ENCODE measurements at regions not wholly inside any gene's neighbourhood (a gene's known extent, or its start where the extent isn't known, plus 50 kb on each side); places are given as distances from the start of the nearest gene placed in this dataset.

GRCh38 chr15:93458597-93458996, 369.6 kb upstream of the RGMA start:
- ATAC-seq = no peak
- TF ChIP-seq ZNF8 (CRISPR knock-in tag; IDR thresholded peaks at IDR 0.05) (no peak), SNAI2 (CRISPR knock-in tag; IDR thresholded peaks at IDR 0.05) (no peak), ESRRG (CRISPR knock-in tag; IDR thresholded peaks at IDR 0.05) (no peak), ARNTL (CRISPR knock-in tag; IDR thresholded peaks at IDR 0.05; ENCODE audit: borderline replicate concordance, low read depth) (no peak), ZNF70 (CRISPR knock-in tag; IDR thresholded peaks at IDR 0.05) (no peak), CREB5 (CRISPR knock-in tag; IDR thresholded peaks at IDR 0.05; ENCODE audit: low read depth) (no peak), BACH2 (CRISPR knock-in tag; IDR thresholded peaks at IDR 0.05; ENCODE audit: borderline replicate concordance) (no peak), GLIS3 (CRISPR knock-in tag; IDR thresholded peaks at IDR 0.05) (no peak), ZFP3 (CRISPR knock-in tag; IDR thresholded peaks at IDR 0.05) (no peak), ZC3H10 (CRISPR knock-in tag; IDR thresholded peaks at IDR 0.05) (no peak), TSHZ2 (CRISPR knock-in tag; IDR thresholded peaks at IDR 0.05) (no peak), TCF4 (CRISPR knock-in tag; IDR thresholded peaks at IDR 0.05; ENCODE audit: borderline replicate concordance) (no peak)

GRCh38 chr15:93454788-93455187, 365.8 kb upstream of the RGMA start:
- ATAC-seq = peak; percentile 56; the same call in 1 of the 3 replicates

GRCh38 chr15:93452537-93453211, 363.7 kb upstream of the RGMA start:
- TF ChIP-seq RARB (CRISPR knock-in tag; IDR thresholded peaks at IDR 0.05) (no peak), BACH2 (CRISPR knock-in tag; IDR thresholded peaks at IDR 0.05; ENCODE audit: borderline replicate concordance) (no peak), ZFP30 (CRISPR knock-in tag; IDR thresholded peaks at IDR 0.05) (no peak), ARNTL (CRISPR knock-in tag; IDR thresholded peaks at IDR 0.05; ENCODE audit: borderline replicate concordance, low read depth) (no peak), ZNF70 (CRISPR knock-in tag; IDR thresholded peaks at IDR 0.05) (no peak), ESRRG (CRISPR knock-in tag; IDR thresholded peaks at IDR 0.05) (no peak), ZFP3 (CRISPR knock-in tag; IDR thresholded peaks at IDR 0.05) (no peak), PPARA (CRISPR knock-in tag; IDR thresholded peaks at IDR 0.05; ENCODE audit: borderline replicate concordance) (no peak), TOX (CRISPR knock-in tag; IDR thresholded peaks at IDR 0.05; ENCODE audit: borderline replicate concordance) (no peak), ZC3H10 (CRISPR knock-in tag; IDR thresholded peaks at IDR 0.05) (no peak), GLIS3 (CRISPR knock-in tag; IDR thresholded peaks at IDR 0.05) (no peak), CREB5 (CRISPR knock-in tag; IDR thresholded peaks at IDR 0.05; ENCODE audit: low read depth) (no peak), ISL1 (CRISPR knock-in tag; IDR thresholded peaks at IDR 0.05) (no peak), TSHZ2 (CRISPR knock-in tag; IDR thresholded peaks at IDR 0.05) (no peak), OSR1 (CRISPR knock-in tag; IDR thresholded peaks at IDR 0.05) (no peak), ZNF565 (CRISPR knock-in tag; conservative IDR thresholded peaks at IDR 0.05; ENCODE audit: low read depth) (no peak)
- no peak for ATAC-seq

More at GRCh38 chr15:93454788-93455187, 365.8 kb upstream of the RGMA start:
- TF ChIP-seq OSR1 (CRISPR knock-in tag; IDR thresholded peaks at IDR 0.05) (no peak), TSHZ2 (CRISPR knock-in tag; IDR thresholded peaks at IDR 0.05) (no peak), TCF4 (CRISPR knock-in tag; IDR thresholded peaks at IDR 0.05; ENCODE audit: borderline replicate concordance) (peak; percentile 33; the same call in 1 of the 2 replicates)
